Amygdala (tissue), 56 donors: ENCODE measurements at regions not wholly inside any gene's neighbourhood (a gene's known extent, or its start where the extent isn't known, plus 50 kb on each side); places are given as distances from the start of the nearest gene placed in this dataset.

Experiments used
- DNase-seq, 56 donors: peaks; one replicate each; lab custom pipeline; 2025; lab: John Stamatoyannopoulos, UW

DNA sequence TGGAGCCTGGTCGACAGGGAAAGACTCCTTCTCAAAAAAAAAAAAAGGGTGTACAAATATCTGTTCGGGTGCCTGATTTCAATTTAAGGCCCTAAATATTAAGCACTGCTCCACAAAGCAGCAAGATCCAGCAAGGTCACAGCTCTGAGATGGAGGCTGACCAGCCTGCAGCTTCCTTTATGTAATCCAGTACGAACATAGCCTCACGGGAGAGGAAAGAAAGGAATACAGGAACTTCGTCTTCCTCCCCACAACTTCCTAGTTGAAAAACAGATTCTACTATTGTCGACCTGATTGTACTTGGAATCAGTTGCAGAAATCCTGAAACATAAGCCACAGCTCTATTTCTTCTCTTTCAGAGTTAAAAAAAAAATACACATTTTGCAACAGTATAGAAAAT lies 53.5 kb upstream of the TBC1D9 start:
- peak in 1 of 56 donors; percentile 1 for DNase-seq

DNA sequence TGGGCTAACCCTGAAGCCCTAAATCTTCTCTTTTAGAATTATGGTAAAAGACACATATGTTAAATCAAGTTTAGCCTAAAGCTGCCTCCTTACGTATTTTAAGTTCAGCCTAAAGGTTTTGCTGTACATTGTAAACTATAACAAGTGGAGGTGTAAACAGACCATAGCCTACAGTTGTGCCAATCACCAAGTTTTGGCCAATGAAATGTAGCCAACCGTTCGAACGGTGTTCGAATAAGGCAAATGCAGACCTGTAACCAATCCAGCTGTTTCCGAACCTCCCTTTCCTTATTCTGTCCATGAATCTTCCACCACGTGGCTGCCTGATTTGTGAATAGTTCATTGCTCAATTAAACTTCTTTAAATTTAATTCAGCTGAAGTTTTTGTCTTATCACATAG lies 52.1 kb upstream of the TBC1D9 start:
- DNase-seq, result no peak

- no peak for DNase-seq
Observed at GRCh38 chr4:140807491-140808252, 51.5 kb upstream of the TBC1D9 start.

- no peak for DNase-seq
Observed at GRCh38 chr4:140806163-140806562, 50.0 kb upstream of the TBC1D9 start.
